ENCODE measurements at regions not wholly inside any gene's neighbourhood (a gene's known extent, or its start where the extent isn't known, plus 50 kb on each side); places are given as distances from the start of the nearest gene placed in this dataset.
"Not testable (repeated sequence)": the region's sequence is repeated elsewhere in the genome, so short reads cannot be mapped to it uniquely, and the experiment has no call there.

GRCh38 chr13:109957875-109958274 is 171.5 kb upstream of the IRS2 start:
- DNase-seq = no peak
- intact Hi-C loops (cut with DNase I) = no loop called here

DNA sequence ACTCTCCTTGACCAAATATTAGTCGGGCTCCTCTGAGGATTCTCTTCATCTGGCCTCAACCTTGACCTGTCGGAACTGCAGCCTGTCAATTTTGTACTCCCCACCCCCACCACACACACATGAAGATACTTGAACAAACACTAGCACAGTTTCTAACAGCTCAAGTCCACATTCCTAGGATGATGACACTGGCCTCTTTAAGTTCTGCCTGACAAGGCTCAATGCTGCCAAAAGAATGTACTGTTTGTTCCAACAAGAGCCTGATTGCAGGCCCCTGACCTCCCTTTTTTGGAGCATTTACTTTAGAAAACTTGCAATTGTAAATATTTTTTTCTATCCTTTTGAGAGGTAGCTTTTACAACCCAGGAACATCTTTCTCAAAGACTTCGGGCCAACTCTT is 169.2 kb upstream of the IRS2 start:
- intact Hi-C loops (cut with DNase I) = no loop called here
- no peak for DNase-seq

DNA sequence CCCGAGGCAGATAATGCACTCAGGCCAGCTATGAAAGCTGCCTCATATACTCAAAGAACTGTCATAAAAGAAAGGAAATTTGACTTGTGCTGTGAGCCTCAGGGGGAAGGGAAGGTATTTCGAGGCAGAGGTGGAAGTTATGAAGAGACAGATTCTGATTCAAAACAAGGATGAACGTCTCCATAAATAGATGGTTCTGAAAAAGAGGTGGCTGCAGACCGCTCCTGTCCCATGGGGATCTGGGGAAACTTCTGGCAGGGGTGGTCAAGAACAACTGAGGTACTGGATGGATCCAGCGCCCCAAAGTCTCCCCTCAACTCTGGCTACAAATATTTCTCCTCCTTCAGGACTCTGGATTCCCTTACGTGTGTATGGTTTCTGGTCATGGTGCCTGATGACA is 168.1 kb upstream of the IRS2 start:
- intact Hi-C loops (cut with DNase I) = no loop called here
- no peak for DNase-seq

GRCh38 chr13:109951491-109951890 is 165.1 kb upstream of the IRS2 start:
- intact Hi-C loops (cut with DNase I) = no loop called here
- DNase-seq = no peak

DNA sequence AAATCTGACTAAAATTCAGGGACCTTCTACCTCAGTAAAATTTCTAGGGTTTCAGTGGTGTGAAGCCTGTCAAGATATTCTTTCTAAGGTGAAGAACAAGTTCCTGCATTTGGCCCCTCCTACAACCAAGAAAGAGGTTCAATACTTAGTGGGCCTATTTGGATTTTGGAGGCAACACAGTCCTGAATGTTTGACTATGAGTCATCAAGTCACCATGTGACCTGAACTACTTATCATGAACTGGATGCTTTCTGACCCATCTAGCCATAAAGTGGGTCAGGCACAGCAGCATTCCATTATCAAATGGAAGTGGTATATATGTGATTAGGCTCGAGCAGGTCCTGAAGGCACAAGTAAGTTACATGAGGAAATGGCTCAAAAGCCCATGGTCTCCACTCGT is 163.0 kb upstream of the IRS2 start:
- intact Hi-C loops (cut with DNase I) = no loop called here
- DNase-seq = no peak

DNA sequence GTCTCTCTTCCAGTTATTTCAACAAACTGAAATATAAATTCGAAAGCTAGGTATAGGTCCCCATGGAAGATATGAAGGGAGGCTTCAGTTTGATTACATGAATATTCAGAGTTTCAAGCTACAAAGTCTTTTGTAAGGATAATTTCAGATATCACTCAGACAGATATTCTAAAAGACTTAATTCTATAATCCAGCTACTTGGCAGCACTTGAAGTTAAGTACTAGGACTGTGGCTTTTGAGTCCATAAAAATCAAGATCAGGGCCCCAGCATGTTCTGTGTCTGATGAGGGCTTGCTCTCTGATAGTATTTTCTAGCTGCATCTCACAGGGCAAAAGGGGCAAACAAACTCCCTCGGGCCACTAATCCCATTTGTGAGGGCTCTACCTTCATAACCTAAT is 160.6 kb upstream of the IRS2 start:
- no peak for DNase-seq
- intact Hi-C loops (cut with DNase I) = no loop called here

DNA sequence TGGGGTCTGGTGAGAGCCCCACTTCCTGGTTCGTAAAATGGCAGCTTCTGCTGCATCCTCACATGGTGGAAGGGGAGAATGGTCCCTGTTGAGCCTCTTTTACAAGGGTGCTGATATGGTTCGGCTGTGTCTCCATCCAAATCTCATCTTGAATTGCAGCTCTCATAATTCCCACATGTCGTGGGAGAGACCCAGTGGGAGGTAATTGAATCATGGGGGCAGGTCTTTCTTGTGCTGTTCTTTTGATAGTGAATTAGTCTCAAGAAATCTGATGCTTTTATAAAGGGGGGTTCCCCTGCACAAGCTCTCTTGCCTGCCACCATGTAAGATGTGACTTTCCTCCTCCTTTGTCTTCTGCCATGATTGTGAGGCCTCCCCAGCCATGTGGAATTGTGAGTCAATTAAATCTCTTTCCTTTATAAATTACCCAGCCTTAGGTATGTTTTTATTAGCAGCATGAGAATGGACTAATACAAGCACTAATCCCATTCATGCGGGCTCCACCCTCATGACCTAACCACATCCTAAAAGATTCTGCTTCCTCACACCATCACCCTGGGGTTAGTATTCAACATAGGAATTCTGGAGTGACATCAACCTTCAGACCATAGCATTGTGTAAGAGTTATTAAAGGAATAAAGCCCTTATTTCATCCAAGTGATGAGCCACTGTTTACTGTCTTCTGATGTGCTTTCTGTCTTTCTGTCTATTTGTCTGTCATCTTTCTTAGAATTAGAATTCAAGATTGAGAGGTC is 159.0 kb upstream of the IRS2 start:
- intact Hi-C loops (cut with DNase I) = no loop called here
- DNase-seq = no peak

- DNase-seq = no peak
- intact Hi-C loops (cut with DNase I) = no loop called here
These were observed 155.6 kb upstream of the IRS2 start for GRCh38 chr13:109941951-109942350.

GRCh38 chr13:109941221-109941620 is 154.8 kb upstream of the IRS2 start:
- intact Hi-C loops (cut with DNase I) = no loop called here
- no peak for DNase-seq

DNA sequence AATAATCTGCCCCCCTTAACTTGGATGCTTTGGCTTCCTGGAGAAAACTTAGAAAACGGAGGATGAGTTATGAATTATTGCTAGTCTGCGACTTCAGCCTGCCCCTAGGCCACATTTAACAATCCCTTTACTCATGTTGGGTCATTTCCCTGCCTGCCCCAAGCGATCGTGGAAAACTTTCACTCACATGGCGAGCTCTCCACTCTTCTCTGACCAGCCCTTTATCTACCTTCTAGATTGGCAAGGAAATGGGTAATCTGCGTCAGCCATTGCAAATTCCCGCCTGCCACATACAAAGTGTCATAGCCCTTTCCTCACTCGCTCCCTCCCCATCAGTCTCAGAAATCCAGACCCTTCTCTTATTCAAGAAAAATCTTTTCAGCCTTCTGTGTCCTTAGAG is 154.3 kb upstream of the IRS2 start:
- intact Hi-C loops (cut with DNase I) = no loop called here
- DNase-seq = no peak

GRCh38 chr13:109939838-109940237 is 153.5 kb upstream of the IRS2 start:
- intact Hi-C loops (cut with DNase I) = no loop called here
- no peak for DNase-seq

DNA sequence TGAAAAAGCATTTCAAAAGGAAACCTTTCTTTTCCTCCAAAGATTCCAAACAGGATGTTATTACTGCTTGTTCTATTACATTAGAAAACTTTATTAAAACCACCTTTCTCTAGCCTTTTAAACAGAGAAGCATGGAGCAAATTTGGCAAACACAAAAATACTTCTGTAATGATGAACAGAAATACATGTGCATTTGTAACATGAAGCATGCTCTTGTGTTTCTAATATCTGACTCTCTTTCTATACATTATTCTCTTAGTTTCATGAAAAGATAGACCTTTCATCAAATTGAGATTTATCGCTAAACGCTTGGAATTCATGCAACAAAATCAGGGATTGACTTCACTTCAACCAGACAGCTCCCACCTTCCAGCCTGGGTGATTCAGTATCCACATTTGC is 152.8 kb upstream of the IRS2 start:
- no peak for DNase-seq
- intact Hi-C loops (cut with DNase I) = no loop called here

DNA sequence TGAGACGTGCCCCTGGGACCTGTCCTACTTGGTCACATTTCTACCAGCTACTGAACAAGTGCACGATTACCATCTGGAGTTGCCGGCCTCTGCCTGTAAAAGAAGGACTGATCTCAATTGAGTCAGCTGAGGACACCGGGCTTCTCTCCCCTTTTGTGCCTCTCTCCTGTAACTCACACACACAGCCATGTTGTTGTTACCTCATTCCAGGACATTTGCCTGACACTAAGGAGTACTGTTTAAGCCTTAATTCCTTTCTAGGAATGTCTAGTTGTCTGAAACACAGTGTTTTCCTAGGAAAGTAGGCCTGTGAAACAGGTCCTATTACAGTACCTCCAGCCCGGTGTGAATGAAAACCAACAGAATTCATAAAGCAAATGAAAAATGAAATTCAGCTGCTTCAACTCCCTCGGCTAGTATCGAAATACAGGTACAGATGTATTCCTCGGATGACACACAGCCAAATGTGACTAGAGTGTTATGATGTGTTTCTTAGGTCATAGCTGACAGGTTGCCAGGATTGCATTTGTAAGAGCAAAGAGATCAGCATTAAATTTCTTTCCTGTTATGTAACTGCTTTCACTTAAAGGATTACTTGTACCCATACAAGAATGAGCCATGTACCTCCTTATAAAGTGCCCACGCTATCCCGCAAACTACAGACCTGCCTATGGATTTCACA is 152.0 kb upstream of the IRS2 start:
- intact Hi-C loops (cut with DNase I) = no loop called here
- no peak for DNase-seq

- DNase-seq; intact Hi-C loops (cut with DNase I): not testable (repeated sequence)
These were observed 148.1 kb upstream of the IRS2 start for GRCh38 chr13:109934520-109934919.

DNA sequence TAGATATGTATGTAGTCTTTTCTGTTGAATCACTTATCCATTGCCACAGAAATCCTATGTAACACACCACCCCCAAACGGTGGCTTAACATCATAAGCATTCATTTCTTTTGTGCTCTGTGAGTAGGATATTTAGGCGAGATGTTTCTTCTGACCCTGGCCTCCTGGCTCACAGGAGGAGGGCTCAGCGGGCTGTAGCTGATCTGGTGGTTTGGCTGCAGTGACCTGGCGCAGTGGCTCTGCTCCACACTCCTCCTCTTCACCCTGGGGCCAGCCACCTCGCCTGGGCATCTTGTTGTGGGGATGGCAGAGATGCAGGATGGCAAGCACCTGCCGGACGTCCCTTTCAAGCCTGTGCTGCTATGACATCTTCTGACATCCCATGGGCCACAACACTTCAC is 147.1 kb upstream of the IRS2 start:
- intact Hi-C loops (cut with DNase I) = no loop called here

DNA sequence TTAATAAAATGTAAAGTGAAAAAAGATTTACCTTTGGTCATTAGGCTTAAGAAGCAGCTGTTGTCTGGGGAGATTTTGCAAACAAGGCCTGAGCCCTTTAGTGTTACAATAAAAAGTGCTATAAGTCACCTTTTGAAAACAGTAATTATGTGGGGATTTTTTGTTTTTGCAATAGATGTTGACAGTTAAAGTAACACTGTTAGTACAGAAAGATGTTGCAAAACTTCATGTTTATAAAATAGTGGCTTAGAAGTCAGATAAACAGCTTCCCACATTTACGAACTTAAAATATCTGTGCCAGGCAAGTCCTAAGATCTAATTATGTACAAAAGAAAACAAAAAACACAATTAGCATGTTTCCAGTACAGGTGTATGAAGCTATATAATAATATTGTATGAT is 138.0 kb upstream of the IRS2 start:
- DNase-seq = no peak
- intact Hi-C loops (cut with DNase I) = no loop called here

More for the DNA sequence above, 147.1 kb upstream of the IRS2 start:
- no peak for DNase-seq

DNA sequence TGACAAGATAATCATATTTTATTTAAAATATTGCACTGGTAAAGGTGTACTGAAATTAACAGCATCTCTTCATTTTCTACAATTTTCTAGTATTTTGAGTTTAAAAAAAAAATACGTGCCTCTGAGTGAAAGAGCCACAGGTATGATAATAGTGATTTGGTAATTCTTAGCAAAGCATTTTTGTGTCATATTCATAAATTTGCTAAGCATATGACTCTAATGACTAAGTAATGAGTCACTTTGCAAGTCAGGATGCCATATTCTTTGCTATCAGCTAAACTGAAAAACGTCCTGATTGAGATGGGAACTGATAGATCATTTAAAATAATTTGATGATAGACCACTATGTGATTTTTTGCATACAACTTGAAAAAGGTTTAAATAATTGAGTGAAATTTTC is 136.1 kb upstream of the IRS2 start:
- no peak for DNase-seq
- intact Hi-C loops (cut with DNase I) = no loop called here

GRCh38 chr13:109919715-109920375 is 133.5 kb upstream of the IRS2 start:
- intact Hi-C loops (cut with DNase I) = no loop called here

DNA sequence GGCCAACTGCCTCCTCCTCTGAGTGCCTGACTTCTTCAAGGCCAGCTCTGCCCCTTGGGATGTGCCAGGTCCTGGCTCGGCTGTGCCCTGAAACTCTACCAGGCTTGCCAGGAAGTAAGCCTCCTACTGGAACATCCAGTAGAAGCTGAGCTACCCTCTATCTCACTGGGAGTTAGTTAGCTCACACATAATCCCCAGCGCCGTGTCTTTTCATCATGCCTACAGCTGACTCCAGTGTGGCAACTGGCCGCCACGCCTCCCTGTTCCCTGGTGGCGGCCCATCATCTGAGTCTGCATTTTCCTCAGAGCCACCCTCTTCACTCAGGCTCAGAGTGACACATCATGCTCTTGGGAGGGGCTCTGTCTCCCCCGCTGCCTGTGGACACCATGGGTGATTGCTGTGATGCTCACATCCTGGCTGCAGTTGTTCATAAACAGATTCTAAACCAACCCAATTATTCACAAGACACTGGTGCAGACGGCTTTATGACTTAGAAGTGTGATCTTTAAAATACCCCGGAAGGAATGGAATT is 131.9 kb upstream of the IRS2 start:
- DNase-seq = peak in 17 of 42 donors; percentile 8 to 49 (median 23)
- intact Hi-C loops (cut with DNase I) = no loop called here

More at GRCh38 chr13:109919715-109920375, 133.5 kb upstream of the IRS2 start:
- DNase-seq = no peak

DNA sequence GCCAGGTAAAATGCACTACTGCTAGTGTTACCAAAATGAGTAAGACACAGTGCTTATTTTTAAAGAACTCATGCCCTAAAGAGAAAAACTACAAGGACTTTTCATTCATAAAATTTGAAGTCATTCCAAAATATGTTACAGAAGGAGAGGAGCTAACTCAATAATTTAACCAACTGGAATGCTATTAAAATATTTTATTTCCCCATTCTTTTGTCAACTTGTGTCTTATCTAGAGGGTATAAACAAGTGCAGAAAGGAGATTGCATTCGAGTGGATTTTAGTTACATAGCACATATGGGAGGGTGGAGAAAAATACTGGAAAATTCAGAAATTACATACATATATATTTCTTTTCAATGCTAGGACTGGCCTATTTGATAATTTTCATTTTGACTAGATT is 131.0 kb upstream of the IRS2 start:
- intact Hi-C loops (cut with DNase I) = no loop called here

More for the DNA sequence above, 131.0 kb upstream of the IRS2 start:
- no peak for DNase-seq

Measured in head of caudate nucleus (tissue), 42 donors.